ENCODE measurements at regions not wholly inside any gene's neighbourhood (a gene's known extent, or its start where the extent isn't known, plus 50 kb on each side); places are given as distances from the start of the nearest gene placed in this dataset.

GRCh38 chr13:105545811-105546210 is 989.7 kb downstream of the EFNB2 start:
- DNase-seq = no peak
- Histone ChIP-seq H3K36me3 (no peaks in the 10 kb centered on the region), H3K9me3 (no peaks in the 10 kb centered on the region), H3K4me1 (no peaks in the 10 kb centered on the region), H3K4me3 (no peak overlapping the region), H3K27me3 (no peaks in the 10 kb centered on the region), H3K27ac (no peak overlapping the region)
- TF ChIP-seq, protein P1, sequence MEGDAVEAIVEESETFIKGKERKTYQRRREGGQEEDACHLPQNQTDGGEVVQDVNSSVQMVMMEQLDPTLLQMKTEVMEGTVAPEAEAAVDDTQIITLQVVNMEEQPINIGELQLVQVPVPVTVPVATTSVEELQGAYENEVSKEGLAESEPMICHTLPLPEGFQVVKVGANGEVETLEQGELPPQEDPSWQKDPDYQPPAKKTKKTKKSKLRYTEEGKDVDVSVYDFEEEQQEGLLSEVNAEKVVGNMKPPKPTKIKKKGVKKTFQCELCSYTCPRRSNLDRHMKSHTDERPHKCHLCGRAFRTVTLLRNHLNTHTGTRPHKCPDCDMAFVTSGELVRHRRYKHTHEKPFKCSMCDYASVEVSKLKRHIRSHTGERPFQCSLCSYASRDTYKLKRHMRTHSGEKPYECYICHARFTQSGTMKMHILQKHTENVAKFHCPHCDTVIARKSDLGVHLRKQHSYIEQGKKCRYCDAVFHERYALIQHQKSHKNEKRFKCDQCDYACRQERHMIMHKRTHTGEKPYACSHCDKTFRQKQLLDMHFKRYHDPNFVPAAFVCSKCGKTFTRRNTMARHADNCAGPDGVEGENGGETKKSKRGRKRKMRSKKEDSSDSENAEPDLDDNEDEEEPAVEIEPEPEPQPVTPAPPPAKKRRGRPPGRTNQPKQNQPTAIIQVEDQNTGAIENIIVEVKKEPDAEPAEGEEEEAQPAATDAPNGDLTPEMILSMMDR (IDR thresholded peaks at IDR 0.05) = no peak
- intact Hi-C loops (cut with DNase I; ENCODE audit: low total_unique reads) = no loop called here

DNA sequence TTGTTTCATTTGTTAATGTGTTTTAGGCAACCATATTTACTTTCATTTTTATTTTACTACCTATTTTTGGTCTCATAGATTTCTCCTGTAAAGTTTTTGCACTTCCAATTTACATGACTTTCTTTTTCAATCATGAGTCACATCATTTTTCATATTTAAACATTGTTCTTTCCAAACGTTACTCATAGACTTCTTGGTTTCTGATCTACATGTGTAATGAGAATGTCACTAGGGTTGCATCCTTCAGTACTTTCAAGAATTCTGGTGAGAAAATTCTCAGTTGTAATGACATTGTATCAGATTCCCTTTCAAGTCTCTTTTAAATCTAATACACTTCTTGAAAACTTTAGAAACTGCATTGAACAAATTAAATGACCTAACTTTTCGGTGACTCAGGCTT is 991.7 kb downstream of the EFNB2 start:
- Histone ChIP-seq H3K4me3 (no peak overlapping the region), H3K36me3 (no peaks in the 10 kb centered on the region), H3K27ac (no peak overlapping the region), H3K9me3 (no peaks in the 10 kb centered on the region), H3K27me3 (no peaks in the 10 kb centered on the region), H3K4me1 (no peaks in the 10 kb centered on the region)
- TF ChIP-seq, protein P1 (IDR thresholded peaks at IDR 0.05) = no peak
- no peak for DNase-seq
- intact Hi-C loops (cut with DNase I; ENCODE audit: low total_unique reads) = no loop called here

DNA sequence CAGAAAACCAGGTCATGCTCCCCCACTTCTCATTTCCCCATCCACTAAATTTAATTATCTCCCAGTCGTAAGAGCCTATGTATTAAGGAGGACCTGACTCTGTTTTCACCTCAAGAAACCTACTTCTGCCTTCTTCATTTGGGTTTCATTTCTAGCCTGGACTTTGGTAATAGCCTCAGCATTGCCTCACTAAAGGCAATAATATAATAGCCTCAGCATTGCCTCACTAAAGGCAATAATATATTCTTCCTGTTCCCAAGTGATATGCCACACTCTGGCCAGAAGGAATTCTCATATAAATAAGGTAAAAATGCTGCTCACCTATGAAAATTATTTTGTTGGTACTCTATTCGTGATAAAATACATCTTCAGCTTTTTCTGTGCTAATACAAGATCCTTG is 993.9 kb downstream of the EFNB2 start:
- intact Hi-C loops (cut with DNase I; ENCODE audit: low total_unique reads) = no loop called here
- H3K4me3 ChIP-seq = no peak overlapping the region
- no peaks in the 10 kb centered on the region for H3K36me3 ChIP-seq
- no peaks in the 10 kb centered on the region for H3K27me3 ChIP-seq
- no peaks in the 10 kb centered on the region for H3K9me3 ChIP-seq
- H3K27ac ChIP-seq = no peak overlapping the region
- H3K4me1 ChIP-seq = no peaks in the 10 kb centered on the region
- TF ChIP-seq, protein P1 (IDR thresholded peaks at IDR 0.05) = no peak
- no peak for DNase-seq

DNA sequence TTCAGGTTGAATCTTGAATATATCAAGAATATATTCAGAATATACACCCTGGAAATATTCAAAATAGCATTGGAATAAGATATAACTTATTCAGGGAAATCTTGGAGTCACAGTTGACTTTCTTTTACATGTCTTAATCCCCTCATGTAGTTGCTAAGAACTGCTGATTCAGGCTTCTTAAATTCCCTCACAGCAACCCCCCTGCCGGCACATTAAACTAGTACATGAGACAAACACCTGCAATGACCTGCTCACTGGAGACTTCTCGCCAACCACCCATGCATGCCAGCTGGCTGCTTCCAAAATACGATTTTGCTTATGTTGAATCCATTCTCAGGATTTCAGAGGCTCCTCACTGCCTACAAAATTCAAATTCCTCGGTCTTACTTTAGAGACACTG is 997.1 kb downstream of the EFNB2 start:
- Histone ChIP-seq H3K36me3 (no peaks in the 10 kb centered on the region), H3K4me3 (no peak overlapping the region), H3K27me3 (no peaks in the 10 kb centered on the region), H3K9me3 (no peaks in the 10 kb centered on the region), H3K27ac (no peak overlapping the region), H3K4me1 (no peaks in the 10 kb centered on the region)
- no peak for DNase-seq
- TF ChIP-seq, protein P1 (IDR thresholded peaks at IDR 0.05) = no peak
- intact Hi-C loops (cut with DNase I; ENCODE audit: low total_unique reads) = no loop called here

GRCh38 chr13:105537113-105537512 is 998.3 kb downstream of the EFNB2 start:
- Histone ChIP-seq H3K9me3 (no peaks in the 10 kb centered on the region), H3K27me3 (no peaks in the 10 kb centered on the region), H3K4me1 (no peaks in the 10 kb centered on the region), H3K36me3 (no peaks in the 10 kb centered on the region), H3K4me3 (no peak overlapping the region), H3K27ac (no peak overlapping the region)
- TF ChIP-seq, protein P1 (IDR thresholded peaks at IDR 0.05) = no peak
- intact Hi-C loops (cut with DNase I; ENCODE audit: low total_unique reads) = no loop called here
- no peak for DNase-seq

DNA sequence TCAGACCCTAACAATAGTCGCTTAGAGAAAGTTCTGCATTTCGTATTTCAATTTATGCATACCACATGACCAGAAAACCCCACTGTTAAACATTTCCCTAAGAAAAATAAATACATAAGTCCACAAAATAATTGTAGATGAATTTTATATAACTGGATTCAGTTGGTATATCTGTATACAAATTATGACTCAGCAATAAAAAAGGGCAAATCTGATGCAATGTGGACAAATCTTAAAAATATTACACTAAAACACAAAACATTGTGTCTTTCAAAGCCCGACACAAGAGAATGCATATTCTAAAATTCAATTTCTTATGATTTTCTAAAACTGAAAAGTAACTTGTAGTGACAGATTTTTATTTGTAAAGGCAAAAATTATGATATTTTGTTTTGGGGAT is 1005.0 kb downstream of the EFNB2 start:
- H3K4me1 ChIP-seq = no peaks in the 10 kb centered on the region
- no peaks in the 10 kb centered on the region for H3K36me3 ChIP-seq
- no peaks in the 10 kb centered on the region for H3K27me3 ChIP-seq
- DNase-seq = no peak
- no peaks in the 10 kb centered on the region for H3K9me3 ChIP-seq
- TF ChIP-seq, protein P1 (IDR thresholded peaks at IDR 0.05) = no peak
- no peak overlapping the region for H3K4me3 ChIP-seq
- intact Hi-C loops (cut with DNase I; ENCODE audit: low total_unique reads) = no loop called here
- no peak overlapping the region for H3K27ac ChIP-seq
